ENCODE measurements at regions not wholly inside any gene's neighbourhood (a gene's known extent, or its start where the extent isn't known, plus 50 kb on each side); places are given as distances from the start of the nearest gene placed in this dataset.
"Not testable (repeated sequence)": the region's sequence is repeated elsewhere in the genome, so short reads cannot be mapped to it uniquely, and the experiment has no call there.

DNA sequence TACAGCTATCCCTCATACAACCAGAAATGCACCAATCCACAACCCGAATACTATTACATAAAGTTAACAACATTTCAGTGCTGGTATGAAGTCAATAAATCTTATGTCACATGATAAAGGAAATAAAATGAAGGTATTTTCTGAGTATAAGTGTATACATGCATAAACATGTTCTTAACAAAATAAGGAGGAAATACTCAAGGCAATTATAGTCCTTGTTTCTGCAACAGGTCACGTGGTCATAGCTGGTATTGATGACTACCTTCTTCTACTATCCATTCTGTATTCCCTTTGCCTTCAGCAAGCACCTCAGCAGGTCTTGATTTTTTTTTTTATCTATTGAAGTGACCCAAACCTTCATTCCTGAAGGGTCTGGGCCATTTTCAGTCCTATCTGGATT, 675.6 kb downstream of the RPL10L start:
- DNase-seq (ENCODE audit: low read depth), result no peak
- Histone ChIP-seq H3K9me3 (ENCODE audit: control insufficient read depth, low read length) (peaks cover 3% of the 10 kb centered on the region), H3K4me1 (ENCODE audit: control insufficient read depth, insufficient read depth, low read length) (no peaks in the 10 kb centered on the region), H3K4me3 (ENCODE audit: low read length) (no peak overlapping the region), H3K9ac (ENCODE audit: low read length) (no peak overlapping the region), H3K27me3 (replicated peaks; ENCODE audit: control insufficient read depth, insufficient read depth, low read length) (no peaks in the 10 kb centered on the region), H3K36me3 (ENCODE audit: control insufficient read depth, insufficient read depth, low read length, severe bottlenecking) (no peaks in the 10 kb centered on the region)

DNA sequence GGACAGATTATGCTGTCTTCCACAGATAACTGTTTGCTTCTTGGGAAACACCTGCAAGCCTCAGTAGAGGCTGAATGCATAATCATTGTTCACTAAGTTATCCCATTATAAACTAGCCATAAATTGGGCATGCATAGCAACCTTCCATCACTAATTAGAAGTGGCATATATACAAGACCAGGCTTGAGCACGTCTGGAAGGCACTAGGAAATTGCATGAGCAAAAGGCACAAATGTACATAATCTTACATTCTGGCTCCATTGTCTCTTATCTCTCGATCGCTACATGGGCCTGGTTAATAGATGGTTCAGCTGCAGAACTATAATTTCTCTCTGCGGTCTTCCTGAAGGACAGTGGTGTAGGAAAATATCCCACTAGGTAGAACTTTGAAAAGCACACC, 679.2 kb downstream of the RPL10L start:
- Histone ChIP-seq H3K27me3 (replicated peaks; ENCODE audit: control insufficient read depth, insufficient read depth, low read length) (no peaks in the 10 kb centered on the region), H3K36me3 (ENCODE audit: control insufficient read depth, insufficient read depth, low read length, severe bottlenecking) (no peaks in the 10 kb centered on the region), H3K4me1 (ENCODE audit: control insufficient read depth, insufficient read depth, low read length) (no peaks in the 10 kb centered on the region), H3K4me3 (ENCODE audit: low read length) (no peak overlapping the region), H3K9ac (ENCODE audit: low read length) (no peak overlapping the region), H3K9me3 (ENCODE audit: control insufficient read depth, low read length) (peaks cover 14% of the 10 kb centered on the region)
- no peak for DNase-seq (ENCODE audit: low read depth)

DNA sequence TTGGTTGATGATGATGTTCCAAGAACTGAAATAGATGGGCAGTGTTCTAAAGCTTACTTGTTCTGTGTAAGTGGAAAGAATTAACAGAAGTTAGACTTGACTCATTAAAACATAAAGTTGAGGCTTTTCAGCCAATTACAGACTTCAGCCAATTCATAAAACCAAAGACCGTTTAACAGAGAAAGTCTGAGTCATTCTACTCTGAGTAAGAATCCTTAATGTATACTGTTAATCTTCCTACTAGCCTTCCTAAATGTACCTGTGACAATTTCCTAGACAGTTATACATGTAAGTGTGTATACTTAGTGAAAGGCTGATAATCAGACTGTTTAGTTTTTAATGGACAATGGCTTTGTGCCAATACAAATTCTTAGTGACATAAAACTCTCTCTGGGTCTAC, 681.0 kb downstream of the RPL10L start:
- Histone ChIP-seq H3K9ac (ENCODE audit: low read length) (no peak overlapping the region), H3K27me3 (replicated peaks; ENCODE audit: control insufficient read depth, insufficient read depth, low read length) (no peaks in the 10 kb centered on the region), H3K9me3 (ENCODE audit: control insufficient read depth, low read length) (peaks cover 12% of the 10 kb centered on the region), H3K36me3 (ENCODE audit: control insufficient read depth, insufficient read depth, low read length, severe bottlenecking) (no peaks in the 10 kb centered on the region), H3K4me3 (ENCODE audit: low read length) (no peak overlapping the region), H3K4me1 (ENCODE audit: control insufficient read depth, insufficient read depth, low read length) (no peaks in the 10 kb centered on the region)
- DNase-seq (ENCODE audit: low read depth), result no peak

DNA sequence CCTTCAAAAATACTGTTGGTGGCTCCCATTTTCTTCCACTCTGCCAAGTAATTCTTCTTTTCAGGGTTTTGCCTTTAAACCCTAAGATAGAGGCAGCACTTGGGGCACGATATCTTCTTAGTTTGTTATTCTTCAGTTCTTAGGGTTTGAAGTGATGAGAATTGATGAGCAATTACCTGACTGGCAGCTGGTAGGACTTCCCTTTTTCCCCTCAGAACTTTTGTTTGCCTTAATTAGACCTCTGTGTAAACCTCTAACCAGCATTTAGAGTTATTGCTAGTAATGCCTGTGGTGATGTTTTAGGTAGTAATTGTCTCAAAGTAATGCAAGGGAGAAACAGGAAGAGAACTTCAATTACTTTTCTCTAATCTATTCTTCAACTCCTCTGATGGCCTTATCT, 683.5 kb downstream of the RPL10L start:
- Histone ChIP-seq H3K4me1 (ENCODE audit: control insufficient read depth, insufficient read depth, low read length) (no peaks in the 10 kb centered on the region), H3K36me3 (ENCODE audit: control insufficient read depth, insufficient read depth, low read length, severe bottlenecking) (no peaks in the 10 kb centered on the region), H3K9me3 (ENCODE audit: control insufficient read depth, low read length) (peaks cover 12% of the 10 kb centered on the region), H3K9ac (ENCODE audit: low read length) (no peak overlapping the region), H3K4me3 (ENCODE audit: low read length) (no peak overlapping the region), H3K27me3 (replicated peaks; ENCODE audit: control insufficient read depth, insufficient read depth, low read length) (no peaks in the 10 kb centered on the region)
- no peak for DNase-seq (ENCODE audit: low read depth)

DNA sequence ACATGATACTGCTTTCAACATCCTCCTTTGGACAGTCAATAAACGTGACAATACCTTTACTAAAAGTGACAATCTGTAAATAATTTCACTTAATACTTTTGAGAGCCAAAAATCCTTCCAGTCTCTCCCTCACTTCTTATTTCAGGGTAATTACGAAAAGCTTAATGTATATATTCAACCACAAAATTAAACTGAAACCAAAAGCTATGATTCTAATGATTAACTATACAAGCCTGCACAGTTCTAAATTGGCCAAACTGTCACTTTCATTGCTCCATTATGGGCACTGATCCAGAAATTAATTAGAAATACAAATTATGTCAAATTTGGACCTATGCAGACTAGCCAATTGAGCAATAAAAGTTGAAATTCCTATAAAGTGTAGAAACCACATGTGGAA, 696.5 kb upstream of the MIS18BP1 start:
- H3K9ac ChIP-seq (ENCODE audit: low read length), result no peak overlapping the region
- H3K36me3 ChIP-seq (ENCODE audit: control insufficient read depth, insufficient read depth, low read length, severe bottlenecking), result no peaks in the 10 kb centered on the region

DNA sequence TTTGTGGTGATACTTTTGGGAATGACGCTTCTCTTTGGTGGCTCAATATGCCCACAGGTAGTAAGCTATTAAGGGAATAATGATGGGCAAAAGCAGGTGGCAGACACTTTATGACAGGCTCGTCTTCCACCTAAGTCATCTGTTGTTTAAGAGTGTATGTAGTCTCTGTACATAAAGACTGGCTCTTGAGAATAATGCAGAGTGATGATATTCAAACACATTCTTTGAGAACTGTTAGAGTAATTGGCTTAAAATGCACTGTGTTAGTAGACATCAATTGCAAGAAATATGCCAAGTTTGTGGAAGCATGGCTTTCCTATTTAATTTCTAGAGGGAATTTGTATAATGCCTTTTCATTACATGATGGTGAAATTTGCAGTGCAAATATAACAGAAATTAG, 694.8 kb upstream of the MIS18BP1 start:
- DNase-seq (ENCODE audit: low read depth), result no peak
- Histone ChIP-seq H3K4me1 (ENCODE audit: control insufficient read depth, insufficient read depth, low read length) (no peaks in the 10 kb centered on the region), H3K27me3 (replicated peaks; ENCODE audit: control insufficient read depth, insufficient read depth, low read length) (no peaks in the 10 kb centered on the region), H3K9ac (ENCODE audit: low read length) (no peak overlapping the region), H3K36me3 (ENCODE audit: control insufficient read depth, insufficient read depth, low read length, severe bottlenecking) (no peaks in the 10 kb centered on the region), H3K4me3 (ENCODE audit: low read length) (no peak overlapping the region), H3K9me3 (ENCODE audit: control insufficient read depth, low read length) (no peaks in the 10 kb centered on the region)

More for the DNA sequence above, 696.5 kb upstream of the MIS18BP1 start:
- Histone ChIP-seq H3K27me3 (replicated peaks; ENCODE audit: control insufficient read depth, insufficient read depth, low read length) (no peaks in the 10 kb centered on the region), H3K9me3 (ENCODE audit: control insufficient read depth, low read length) (no peaks in the 10 kb centered on the region), H3K4me1 (ENCODE audit: control insufficient read depth, insufficient read depth, low read length) (no peaks in the 10 kb centered on the region), H3K4me3 (ENCODE audit: low read length) (no peak overlapping the region)
- DNase-seq (ENCODE audit: low read depth), result no peak

DNA sequence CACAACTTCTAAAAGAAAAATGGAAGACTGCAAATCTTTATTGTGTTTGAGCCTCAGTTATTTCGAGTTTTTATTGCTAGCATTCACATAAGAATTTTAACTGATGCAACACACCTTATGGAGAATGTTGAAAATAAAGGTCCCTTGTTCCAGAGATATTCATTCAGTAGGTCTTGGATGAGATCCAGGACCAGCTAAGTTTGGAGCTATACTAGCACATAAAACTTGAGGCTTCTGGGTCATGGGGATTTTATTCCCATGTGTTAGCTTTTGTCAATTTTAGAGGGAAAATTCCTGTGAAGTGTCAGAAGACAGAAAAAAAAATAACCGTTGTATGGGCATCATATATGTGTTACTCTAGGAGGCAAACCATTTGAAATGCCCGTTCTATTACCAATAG, 693.2 kb upstream of the MIS18BP1 start:
- Histone ChIP-seq H3K27me3 (replicated peaks; ENCODE audit: control insufficient read depth, insufficient read depth, low read length) (no peaks in the 10 kb centered on the region), H3K4me3 (ENCODE audit: low read length) (no peak overlapping the region), H3K4me1 (ENCODE audit: control insufficient read depth, insufficient read depth, low read length) (no peaks in the 10 kb centered on the region), H3K9ac (ENCODE audit: low read length) (no peak overlapping the region), H3K9me3 (ENCODE audit: control insufficient read depth, low read length) (no peaks in the 10 kb centered on the region), H3K36me3 (ENCODE audit: control insufficient read depth, insufficient read depth, low read length, severe bottlenecking) (no peaks in the 10 kb centered on the region)
- no peak for DNase-seq (ENCODE audit: low read depth)

DNA sequence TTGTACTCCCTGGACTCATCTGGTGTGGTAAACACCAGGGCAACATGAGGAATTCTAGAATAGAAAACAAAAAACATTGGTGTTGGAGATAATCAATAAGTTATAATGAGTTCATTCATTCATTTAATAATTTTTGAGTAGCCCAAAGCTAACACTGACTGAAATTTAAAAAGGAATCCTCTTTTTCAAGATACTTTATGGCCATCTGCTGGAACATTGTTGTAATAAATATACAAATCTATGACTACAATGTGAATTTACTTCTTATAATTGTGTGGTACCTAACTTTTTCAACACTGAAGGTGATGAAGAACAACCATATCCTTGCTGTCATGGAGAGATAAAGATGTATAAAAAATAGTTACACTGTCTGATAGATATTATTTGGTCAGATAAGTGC, 687.3 kb upstream of the MIS18BP1 start:
- Histone ChIP-seq H3K27me3 (replicated peaks; ENCODE audit: control insufficient read depth, insufficient read depth, low read length) (no peaks in the 10 kb centered on the region), H3K9me3 (ENCODE audit: control insufficient read depth, low read length) (no peaks in the 10 kb centered on the region), H3K4me1 (ENCODE audit: control insufficient read depth, insufficient read depth, low read length) (no peaks in the 10 kb centered on the region), H3K9ac (ENCODE audit: low read length) (no peak overlapping the region), H3K36me3 (ENCODE audit: control insufficient read depth, insufficient read depth, low read length, severe bottlenecking) (no peaks in the 10 kb centered on the region), H3K4me3 (ENCODE audit: low read length) (no peak overlapping the region)
- DNase-seq (ENCODE audit: low read depth), result no peak

DNA sequence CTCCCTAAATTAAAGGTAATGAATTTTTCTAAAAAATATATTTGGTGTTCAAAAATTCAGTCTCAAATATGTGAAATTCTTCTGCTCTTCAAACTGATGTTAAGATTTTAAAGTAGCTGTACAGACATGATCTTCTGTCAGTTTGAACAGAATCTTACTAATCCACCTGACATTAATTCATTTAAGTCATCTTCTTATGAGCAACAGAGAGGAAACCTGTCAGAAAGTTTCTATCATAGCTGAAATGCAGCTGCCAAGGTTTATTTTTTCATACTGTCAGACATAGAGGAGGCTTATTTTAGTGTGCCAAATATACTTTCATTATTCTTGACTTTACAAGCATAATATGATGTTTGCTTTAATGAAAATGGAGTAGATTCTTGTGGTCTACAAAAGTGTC, 686.6 kb upstream of the MIS18BP1 start:
- Histone ChIP-seq H3K4me1 (ENCODE audit: control insufficient read depth, insufficient read depth, low read length) (no peaks in the 10 kb centered on the region), H3K27me3 (replicated peaks; ENCODE audit: control insufficient read depth, insufficient read depth, low read length) (no peaks in the 10 kb centered on the region), H3K4me3 (ENCODE audit: low read length) (no peak overlapping the region), H3K9me3 (ENCODE audit: control insufficient read depth, low read length) (no peaks in the 10 kb centered on the region), H3K36me3 (ENCODE audit: control insufficient read depth, insufficient read depth, low read length, severe bottlenecking) (no peaks in the 10 kb centered on the region), H3K9ac (ENCODE audit: low read length) (no peak overlapping the region)
- DNase-seq (ENCODE audit: low read depth), result no peak

DNA sequence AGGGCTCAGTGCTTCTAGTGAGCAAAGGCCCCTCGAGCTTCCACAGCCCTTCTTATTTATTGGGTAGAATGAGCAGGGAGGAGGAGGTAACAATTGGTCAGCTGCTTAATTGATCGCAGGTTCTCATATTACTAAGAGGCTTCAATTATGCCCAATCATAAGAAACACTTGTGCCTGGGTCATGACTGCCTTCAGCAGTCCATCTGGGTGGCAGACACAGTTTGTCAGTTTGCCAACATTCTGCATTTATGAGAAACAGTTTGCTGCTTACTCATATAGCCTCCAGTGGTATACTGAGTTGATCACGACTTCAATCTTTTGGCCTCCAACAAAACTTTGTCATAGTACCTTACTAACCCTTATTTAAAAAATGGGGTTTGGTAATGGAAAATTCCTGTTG, 667.0 kb upstream of the MIS18BP1 start:
- not testable (repeated sequence) for H3K27me3 ChIP-seq (replicated peaks; ENCODE audit: control insufficient read depth, insufficient read depth, low read length); H3K4me3 ChIP-seq (ENCODE audit: low read length); DNase-seq (ENCODE audit: low read depth); H3K4me1 ChIP-seq (ENCODE audit: control insufficient read depth, insufficient read depth, low read length); H3K9ac ChIP-seq (ENCODE audit: low read length); H3K9me3 ChIP-seq (ENCODE audit: control insufficient read depth, low read length); H3K36me3 ChIP-seq (ENCODE audit: control insufficient read depth, insufficient read depth, low read length, severe bottlenecking)

DNA sequence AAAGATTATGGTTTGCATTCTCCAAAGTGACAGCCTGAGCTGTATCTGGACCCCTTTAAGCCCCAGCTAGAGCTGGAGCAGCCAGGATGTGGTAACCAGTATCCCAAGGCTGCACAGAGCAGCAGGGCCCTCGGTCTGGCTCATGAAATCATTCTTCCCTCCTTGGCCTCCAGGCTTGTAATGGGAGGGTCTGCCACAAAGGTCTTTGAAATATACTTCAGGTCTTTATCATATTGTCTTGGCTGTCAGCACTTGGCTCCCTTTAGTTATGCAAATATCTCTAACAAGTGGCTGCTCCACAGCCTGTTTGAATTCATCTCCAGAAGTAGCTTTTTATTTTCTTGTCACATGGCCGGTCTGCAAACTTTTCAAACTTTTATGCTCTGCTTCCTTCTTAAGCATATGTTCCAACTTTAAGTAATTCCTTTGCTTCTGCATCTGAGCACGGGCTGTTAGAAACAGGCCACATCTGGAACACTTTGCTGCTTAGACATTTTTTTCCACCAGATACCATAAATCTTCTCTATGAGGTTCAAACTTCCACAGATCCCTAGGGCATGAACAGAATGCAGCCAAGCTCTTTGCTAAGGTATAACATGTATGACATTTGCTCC, 663.4 kb upstream of the MIS18BP1 start:
- Histone ChIP-seq H3K4me3 (ENCODE audit: low read length) (no peak overlapping the region), H3K36me3 (ENCODE audit: control insufficient read depth, insufficient read depth, low read length, severe bottlenecking) (no peaks in the 10 kb centered on the region), H3K27me3 (replicated peaks; ENCODE audit: control insufficient read depth, insufficient read depth, low read length) (no peaks in the 10 kb centered on the region), H3K9me3 (ENCODE audit: control insufficient read depth, low read length) (peaks cover 24% of the 10 kb centered on the region), H3K9ac (ENCODE audit: low read length) (no peak overlapping the region), H3K4me1 (ENCODE audit: control insufficient read depth, insufficient read depth, low read length) (no peaks in the 10 kb centered on the region)
- no peak for DNase-seq (ENCODE audit: low read depth)

DNA sequence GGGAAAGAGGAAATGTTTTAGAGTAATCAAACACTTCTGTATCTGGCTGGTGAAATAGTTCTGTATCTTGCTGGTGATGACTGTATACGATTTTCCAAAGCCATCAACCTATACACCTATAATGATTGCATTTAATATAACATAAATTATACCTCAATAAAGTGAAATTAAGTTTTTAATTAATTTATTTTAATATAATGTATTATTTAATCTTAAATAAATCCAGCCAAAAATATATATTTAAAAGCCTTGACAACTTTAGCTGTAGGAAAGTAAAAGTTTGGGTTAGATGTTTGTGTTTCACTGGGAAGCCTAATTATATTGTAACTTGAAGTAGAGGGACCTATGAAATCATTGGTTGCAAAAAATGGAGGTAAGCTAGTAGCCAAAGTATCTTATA, 654.8 kb upstream of the MIS18BP1 start:
- DNase-seq (ENCODE audit: low read depth), result no peak
- H3K4me3 ChIP-seq (ENCODE audit: low read length), result no peak overlapping the region
- no peak overlapping the region for H3K9ac ChIP-seq (ENCODE audit: low read length)
- H3K36me3 ChIP-seq (ENCODE audit: control insufficient read depth, insufficient read depth, low read length, severe bottlenecking), result no peaks in the 10 kb centered on the region
- H3K9me3 ChIP-seq (ENCODE audit: control insufficient read depth, low read length), result no peaks in the 10 kb centered on the region
- H3K27me3 ChIP-seq (replicated peaks; ENCODE audit: control insufficient read depth, insufficient read depth, low read length), result no peaks in the 10 kb centered on the region
- H3K4me1 ChIP-seq (ENCODE audit: control insufficient read depth, insufficient read depth, low read length), result no peaks in the 10 kb centered on the region
